ENCODE measurements at regions not wholly inside any gene's neighbourhood (a gene's known extent, or its start where the extent isn't known, plus 50 kb on each side); places are given as distances from the start of the nearest gene placed in this dataset.

DNA sequence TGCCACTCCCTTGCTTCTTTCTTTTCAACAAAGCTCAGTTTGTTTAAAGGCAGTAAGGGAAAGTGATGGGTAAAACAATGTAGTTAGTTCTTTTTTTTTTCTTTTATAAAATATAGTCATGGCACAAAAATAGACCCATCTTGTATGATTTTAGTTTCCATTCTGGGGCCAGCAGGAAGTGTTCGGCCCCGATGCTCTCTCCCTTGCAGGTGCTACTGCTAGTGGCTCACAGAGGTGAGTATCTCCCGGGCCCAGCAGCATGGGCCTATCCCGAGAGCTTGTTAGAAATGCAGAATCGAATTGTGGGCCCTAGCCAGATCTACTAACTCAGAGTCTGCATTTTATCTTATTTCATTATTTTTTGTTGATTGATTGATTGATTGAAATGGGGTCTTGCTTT, 78.7 kb downstream of the SYNE3 start:
- H3K4me1 Mint-ChIP-seq (ENCODE audit: low read depth): peaks cover 2% of the 10 kb centered on the region
- no peak overlapping the region for H3K4me3 Mint-ChIP-seq (ENCODE audit: low read depth)
- peaks cover 4% of the 10 kb centered on the region for H3K9me3 Mint-ChIP-seq
- no peak overlapping the region for H3K27ac Mint-ChIP-seq
- DNase-seq (ENCODE audit: low spot score): no peak
- intact Hi-C loops (cut with micrococcal nuclease): no loop called here
- H3K27me3 Mint-ChIP-seq (ENCODE audit: low read depth): no peaks in the 10 kb centered on the region
- H3K36me3 Mint-ChIP-seq (ENCODE audit: low read depth): peaks cover 86% of the 10 kb centered on the region

DNA sequence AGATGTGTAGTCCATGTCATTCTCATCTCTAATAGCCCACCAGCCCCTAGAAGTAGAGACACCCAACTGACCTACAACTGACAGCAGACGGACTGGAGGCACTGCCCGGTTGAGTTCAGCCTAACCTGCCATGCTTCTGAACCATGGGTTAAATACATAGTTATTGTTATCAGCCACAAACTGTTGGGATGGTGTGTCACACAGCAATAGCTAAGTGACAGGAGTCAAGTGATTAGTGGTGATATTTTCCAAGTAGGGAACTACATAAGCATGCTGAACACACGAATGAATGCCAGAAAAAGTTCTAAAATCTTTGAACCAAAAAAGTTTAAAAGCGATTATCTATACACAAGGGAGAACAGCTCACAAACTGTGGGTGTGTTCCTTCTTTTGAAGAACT, 80.1 kb downstream of the SYNE3 start:
- no peak for DNase-seq (ENCODE audit: low spot score)
- H3K4me1 Mint-ChIP-seq (ENCODE audit: low read depth): no peaks in the 10 kb centered on the region
- H3K4me3 Mint-ChIP-seq (ENCODE audit: low read depth): no peak overlapping the region
- H3K27me3 Mint-ChIP-seq (ENCODE audit: low read depth): no peaks in the 10 kb centered on the region
- H3K27ac Mint-ChIP-seq: no peak overlapping the region
- intact Hi-C loops (cut with micrococcal nuclease): no loop called here
- peaks cover 4% of the 10 kb centered on the region for H3K9me3 Mint-ChIP-seq
- H3K36me3 Mint-ChIP-seq (ENCODE audit: low read depth): peaks cover 86% of the 10 kb centered on the region

DNA sequence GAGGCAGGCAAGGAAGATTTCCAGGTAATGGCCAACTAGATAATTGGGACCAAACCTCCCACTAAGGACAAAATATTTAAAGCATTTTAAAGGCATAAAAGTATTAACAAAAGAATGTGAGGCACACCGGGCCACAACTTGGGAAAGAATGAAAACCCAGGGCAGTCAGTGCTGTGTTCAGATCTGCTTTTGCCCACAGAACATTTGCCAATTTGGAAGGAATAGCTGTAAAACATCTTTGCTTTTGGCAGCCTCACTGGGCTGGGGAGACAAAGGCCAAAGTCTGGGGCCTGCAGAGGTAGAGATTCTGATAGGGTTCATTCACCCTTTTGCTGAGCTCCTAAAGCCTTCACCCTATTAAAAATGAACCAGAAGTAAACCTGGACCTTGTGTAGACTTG, 82.3 kb downstream of the SYNE3 start:
- Mint-ChIP-seq H3K36me3 (ENCODE audit: low read depth) (peaks cover 73% of the 10 kb centered on the region), H3K27me3 (ENCODE audit: low read depth) (no peaks in the 10 kb centered on the region), H3K4me3 (ENCODE audit: low read depth) (no peak overlapping the region), H3K4me1 (ENCODE audit: low read depth) (no peaks in the 10 kb centered on the region), H3K9me3 (peaks cover 4% of the 10 kb centered on the region), H3K27ac (no peak overlapping the region)
- DNase-seq (ENCODE audit: low spot score): no peak
- intact Hi-C loops (cut with micrococcal nuclease): no loop called here

DNA sequence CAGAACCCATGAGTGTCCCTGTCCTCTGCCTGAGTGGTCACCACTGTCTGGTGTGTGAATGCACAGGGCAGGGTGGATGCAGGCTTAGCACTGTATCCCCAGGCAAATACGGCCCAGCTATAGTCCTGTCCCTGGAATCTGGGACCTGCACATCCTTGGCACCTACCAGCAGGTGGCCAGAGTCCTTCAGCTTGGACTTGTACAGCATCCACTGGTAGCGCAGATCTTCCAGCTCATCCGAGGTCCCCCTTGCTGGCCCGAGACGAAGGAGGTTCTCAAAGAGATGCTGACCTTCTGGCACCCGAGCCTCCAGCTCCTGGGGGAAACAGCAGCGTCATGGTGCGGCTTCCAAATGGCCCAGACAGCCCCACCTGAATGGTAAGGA, 83.4 kb downstream of the SYNE3 start:
- no peak overlapping the region for H3K4me3 Mint-ChIP-seq (ENCODE audit: low read depth)
- intact Hi-C loops (cut with micrococcal nuclease): no loop called here
- H3K4me1 Mint-ChIP-seq (ENCODE audit: low read depth): no peaks in the 10 kb centered on the region
- DNase-seq (ENCODE audit: low spot score): no peak
- peaks cover 66% of the 10 kb centered on the region for H3K36me3 Mint-ChIP-seq (ENCODE audit: low read depth)
- peaks cover 4% of the 10 kb centered on the region for H3K9me3 Mint-ChIP-seq
- H3K27ac Mint-ChIP-seq: no peak overlapping the region
- no peaks in the 10 kb centered on the region for H3K27me3 Mint-ChIP-seq (ENCODE audit: low read depth)

DNA sequence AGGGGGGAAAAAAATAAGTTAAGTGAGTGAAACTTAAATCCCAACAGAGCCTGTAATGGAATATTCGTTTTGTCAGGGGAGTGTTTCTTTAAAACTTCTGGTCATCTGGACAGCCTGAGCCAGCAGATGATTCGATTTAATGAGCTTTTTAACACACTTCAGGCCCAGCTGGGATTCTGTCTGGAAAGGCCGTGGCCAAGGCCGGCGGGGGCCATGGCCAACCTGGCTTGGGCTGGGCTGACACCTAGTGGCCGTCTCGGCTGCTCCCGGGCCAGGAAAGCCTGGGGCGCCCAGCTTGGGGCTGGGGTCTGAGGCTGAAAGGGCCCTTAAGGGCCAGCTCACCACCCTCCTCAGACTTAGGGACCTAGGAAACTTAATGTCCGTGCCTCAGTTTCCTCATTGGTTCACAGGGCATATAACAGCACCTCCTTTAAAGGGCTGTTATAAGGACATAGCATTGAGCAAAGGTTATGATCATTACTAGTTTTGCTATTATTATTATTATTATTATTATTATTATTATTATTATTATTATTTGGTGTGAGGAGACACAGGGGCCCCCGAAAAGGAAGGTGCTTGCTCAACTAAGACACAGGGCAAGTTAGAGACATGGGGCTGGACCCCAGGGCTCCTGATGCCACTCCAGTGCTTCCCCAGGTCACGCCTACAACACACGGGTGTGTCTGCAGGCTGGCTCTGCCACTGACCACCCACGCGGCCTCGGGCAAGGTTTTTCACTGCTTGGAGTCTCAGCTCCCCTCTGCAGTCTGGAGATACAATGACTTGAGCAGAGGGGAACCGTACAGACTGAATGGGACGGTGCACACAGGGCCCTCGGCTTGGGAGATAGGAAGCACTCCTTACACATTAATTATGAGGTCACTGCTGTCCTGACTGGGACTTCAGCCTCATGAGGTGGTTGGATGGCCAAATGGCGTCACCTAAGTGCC, 84.0 kb downstream of the SYNE3 start:
- DNase-seq (ENCODE audit: low spot score): no peak
- Mint-ChIP-seq H3K36me3 (ENCODE audit: low read depth) (peaks cover 66% of the 10 kb centered on the region), H3K27ac (no peak overlapping the region), H3K27me3 (ENCODE audit: low read depth) (no peaks in the 10 kb centered on the region), H3K4me3 (ENCODE audit: low read depth) (no peak overlapping the region), H3K9me3 (peaks cover 4% of the 10 kb centered on the region), H3K4me1 (ENCODE audit: low read depth) (no peaks in the 10 kb centered on the region)
- intact Hi-C loops (cut with micrococcal nuclease): no loop called here

DNA sequence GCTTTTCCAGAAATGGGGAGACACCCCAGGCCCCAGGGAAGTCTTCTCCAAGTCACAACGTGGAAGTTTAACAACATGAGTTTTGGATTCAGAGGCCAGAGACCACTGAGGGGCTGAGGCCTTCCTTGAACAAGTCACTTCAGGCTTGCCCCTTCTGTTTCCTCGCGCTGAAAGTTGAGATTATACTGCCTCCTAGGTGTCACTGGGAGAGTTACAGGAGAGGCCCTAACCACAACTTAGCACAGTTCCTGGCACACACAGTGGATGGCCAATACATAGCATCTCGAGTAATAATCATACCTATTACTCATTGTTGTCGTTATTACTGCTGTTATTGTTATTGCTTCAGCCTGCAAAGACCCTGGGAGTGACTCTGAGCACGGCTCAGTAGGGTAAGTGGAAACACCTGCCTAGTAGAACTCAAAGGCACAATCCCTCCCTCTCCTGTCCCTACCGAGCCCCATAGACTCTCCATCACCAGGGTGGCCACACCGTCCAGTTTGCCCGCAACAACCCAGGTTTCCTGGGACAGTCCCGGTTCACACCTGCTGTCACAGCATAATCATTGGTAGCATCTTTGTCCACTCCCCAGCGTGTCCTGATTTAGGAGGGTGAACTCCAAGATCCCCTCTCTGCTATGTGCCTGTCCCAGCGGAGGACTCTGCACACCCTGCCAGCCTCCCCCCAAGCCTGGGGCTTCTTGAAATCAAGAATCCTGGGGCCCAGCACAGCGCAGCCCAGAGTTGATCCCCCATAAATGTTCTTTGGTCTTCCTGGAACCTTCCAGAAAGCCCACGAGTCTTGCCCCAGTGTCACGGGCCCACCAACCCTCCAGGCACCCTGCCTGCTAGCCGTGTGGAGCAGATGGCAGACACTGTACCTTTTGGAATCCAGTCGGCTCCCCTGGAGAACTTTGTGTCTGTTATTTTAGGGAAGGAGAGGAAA, 85.0 kb downstream of the SYNE3 start:
- Mint-ChIP-seq H3K4me1 (ENCODE audit: low read depth) (no peaks in the 10 kb centered on the region), H3K4me3 (ENCODE audit: low read depth) (no peak overlapping the region), H3K9me3 (peaks cover 4% of the 10 kb centered on the region), H3K36me3 (ENCODE audit: low read depth) (peaks cover 57% of the 10 kb centered on the region), H3K27ac (no peak overlapping the region), H3K27me3 (ENCODE audit: low read depth) (no peaks in the 10 kb centered on the region)
- no peak for DNase-seq (ENCODE audit: low spot score)
- intact Hi-C loops (cut with micrococcal nuclease): no loop called here

DNA sequence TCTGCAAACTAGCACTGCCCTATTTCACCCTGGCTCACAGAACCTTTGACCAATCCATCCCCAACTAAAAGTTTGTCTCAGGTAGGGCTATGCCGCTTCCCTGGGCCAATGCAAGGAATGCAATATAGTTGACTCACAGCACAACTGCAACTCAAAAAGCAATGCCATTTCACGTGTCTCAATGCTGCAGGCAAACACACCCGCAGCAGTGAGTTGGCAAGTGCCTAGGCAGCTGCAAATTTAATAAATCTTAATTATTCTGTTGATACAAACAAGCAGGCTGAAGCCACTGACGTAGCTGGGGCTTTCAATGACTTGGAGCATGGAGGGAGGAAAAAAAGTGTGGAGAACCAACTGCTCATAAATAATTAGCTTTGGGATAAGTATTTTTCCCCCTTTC, 87.9 kb downstream of the SYNE3 start:
- H3K4me3 Mint-ChIP-seq (ENCODE audit: low read depth): no peak overlapping the region
- H3K36me3 Mint-ChIP-seq (ENCODE audit: low read depth): peaks cover 47% of the 10 kb centered on the region
- H3K27ac Mint-ChIP-seq: no peak overlapping the region
- no peaks in the 10 kb centered on the region for H3K9me3 Mint-ChIP-seq
- no peaks in the 10 kb centered on the region for H3K4me1 Mint-ChIP-seq (ENCODE audit: low read depth)
- DNase-seq (ENCODE audit: low spot score): no peak
- H3K27me3 Mint-ChIP-seq (ENCODE audit: low read depth): no peaks in the 10 kb centered on the region
- intact Hi-C loops (cut with micrococcal nuclease): no loop called here

DNA sequence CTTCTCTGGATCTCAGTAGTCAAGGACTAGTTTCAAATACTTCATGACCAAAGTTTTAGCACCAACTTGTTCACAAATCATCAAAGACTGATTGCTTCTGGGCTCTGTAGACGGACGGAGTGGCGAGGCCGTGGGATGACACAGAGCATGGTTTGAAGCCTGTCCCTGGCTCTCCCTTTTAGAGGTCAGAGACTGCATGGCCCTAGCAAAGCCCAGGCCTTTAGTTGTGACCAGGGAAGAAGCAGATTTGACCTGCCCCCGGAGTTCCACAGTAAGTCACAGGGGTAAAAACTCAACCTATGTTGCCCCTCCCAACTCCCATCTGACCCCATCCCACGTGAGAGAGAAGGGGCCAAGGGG, 90.4 kb downstream of the SYNE3 start:
- Mint-ChIP-seq H3K9me3 (no peaks in the 10 kb centered on the region), H3K27me3 (ENCODE audit: low read depth) (no peaks in the 10 kb centered on the region), H3K4me3 (ENCODE audit: low read depth) (no peak overlapping the region), H3K27ac (no peak overlapping the region), H3K36me3 (ENCODE audit: low read depth) (peaks cover 45% of the 10 kb centered on the region), H3K4me1 (ENCODE audit: low read depth) (no peaks in the 10 kb centered on the region)
- no peak for DNase-seq (ENCODE audit: low spot score)
- intact Hi-C loops (cut with micrococcal nuclease): no loop called here

DNA sequence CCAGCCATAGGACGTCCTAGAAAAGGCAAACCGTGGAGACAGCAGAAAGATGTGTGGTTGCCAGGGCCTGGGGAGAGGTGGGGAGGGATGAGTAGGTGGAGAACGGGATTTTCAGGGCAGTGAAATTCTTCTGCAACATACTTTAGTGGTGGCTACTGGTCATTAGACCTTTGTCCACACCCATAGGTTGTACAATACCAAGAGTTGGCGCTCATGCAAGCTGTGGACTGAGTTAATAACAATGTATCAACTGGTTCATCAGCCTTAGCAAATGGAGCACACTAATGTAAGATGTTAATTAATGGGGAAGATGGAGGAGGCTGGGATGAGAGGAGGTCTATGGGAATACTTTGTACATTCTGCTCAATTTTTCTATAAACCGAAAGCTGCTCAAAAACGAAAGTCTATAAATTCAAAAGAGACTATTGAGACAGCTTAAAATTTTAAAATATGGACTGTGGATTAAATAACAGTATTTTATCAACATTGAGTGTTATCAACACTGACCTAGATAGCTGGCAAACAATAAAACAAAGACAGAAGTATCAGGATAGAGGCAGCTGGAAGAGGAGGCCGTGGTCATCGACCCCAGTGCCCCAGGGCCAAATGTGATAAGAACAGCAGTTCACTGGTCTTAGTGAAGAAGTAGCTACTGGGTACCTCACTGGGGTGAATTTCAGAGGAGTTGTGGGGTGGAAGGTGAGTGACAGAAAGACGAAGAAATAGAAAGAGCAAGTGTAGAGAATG, 90.9 kb downstream of the SYNE3 start:
- H3K27ac Mint-ChIP-seq: no peak overlapping the region
- DNase-seq (ENCODE audit: low spot score): no peak
- H3K36me3 Mint-ChIP-seq (ENCODE audit: low read depth): peaks cover 51% of the 10 kb centered on the region
- no peaks in the 10 kb centered on the region for H3K9me3 Mint-ChIP-seq
- no peak overlapping the region for H3K4me3 Mint-ChIP-seq (ENCODE audit: low read depth)
- H3K4me1 Mint-ChIP-seq (ENCODE audit: low read depth): no peaks in the 10 kb centered on the region
- no peaks in the 10 kb centered on the region for H3K27me3 Mint-ChIP-seq (ENCODE audit: low read depth)
- intact Hi-C loops (cut with micrococcal nuclease): no loop called here

DNA sequence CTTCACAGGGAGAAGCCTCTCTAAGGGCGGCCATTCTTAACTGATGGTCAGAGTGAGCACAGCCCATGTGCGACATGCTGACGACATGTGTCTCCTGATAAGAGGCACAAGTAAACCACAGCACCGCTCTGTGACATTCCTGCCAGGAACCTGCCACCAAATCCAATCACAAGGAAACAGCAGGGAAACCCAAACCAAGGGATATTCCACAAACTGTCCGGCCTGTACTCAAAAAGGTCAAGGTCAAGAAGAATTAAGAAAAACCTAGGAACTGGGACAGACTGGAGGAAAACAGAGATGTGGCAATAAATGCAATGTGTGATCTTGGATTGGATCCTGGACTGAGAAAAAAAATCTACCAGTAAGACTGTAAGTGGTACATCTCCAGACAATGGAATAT, 91.9 kb downstream of the SYNE3 start:
- Mint-ChIP-seq H3K4me3 (ENCODE audit: low read depth) (no peak overlapping the region), H3K4me1 (ENCODE audit: low read depth) (no peaks in the 10 kb centered on the region), H3K27ac (no peak overlapping the region), H3K27me3 (ENCODE audit: low read depth) (no peaks in the 10 kb centered on the region), H3K9me3 (no peaks in the 10 kb centered on the region), H3K36me3 (ENCODE audit: low read depth) (peaks cover 61% of the 10 kb centered on the region)
- intact Hi-C loops (cut with micrococcal nuclease): no loop called here
- no peak for DNase-seq (ENCODE audit: low spot score)

DNA sequence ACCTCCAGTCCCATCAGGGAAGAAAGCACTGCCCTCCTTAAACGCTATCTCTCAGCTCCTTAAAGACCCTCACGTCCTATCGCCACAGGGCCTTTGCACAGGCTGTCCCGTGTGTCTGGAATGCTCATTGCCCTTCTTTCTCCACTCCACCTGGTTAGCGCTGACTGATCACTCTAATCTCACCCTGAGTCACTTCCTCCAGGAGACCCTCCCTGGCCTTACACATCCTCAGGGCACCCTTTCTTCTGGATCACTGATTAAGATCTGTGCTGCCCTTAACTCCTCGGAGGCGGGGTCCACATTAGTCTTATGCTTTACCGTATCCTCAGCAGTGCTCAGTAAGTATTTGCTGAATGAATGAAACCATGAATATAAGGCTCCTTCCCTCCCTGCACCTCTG, 94.7 kb downstream of the SYNE3 start:
- Mint-ChIP-seq H3K27me3 (ENCODE audit: low read depth) (no peaks in the 10 kb centered on the region), H3K36me3 (ENCODE audit: low read depth) (peaks cover 73% of the 10 kb centered on the region), H3K4me3 (ENCODE audit: low read depth) (no peak overlapping the region), H3K4me1 (ENCODE audit: low read depth) (no peaks in the 10 kb centered on the region), H3K27ac (no peak overlapping the region), H3K9me3 (no peaks in the 10 kb centered on the region)
- no peak for DNase-seq (ENCODE audit: low spot score)
- intact Hi-C loops (cut with micrococcal nuclease): no loop called here

DNA sequence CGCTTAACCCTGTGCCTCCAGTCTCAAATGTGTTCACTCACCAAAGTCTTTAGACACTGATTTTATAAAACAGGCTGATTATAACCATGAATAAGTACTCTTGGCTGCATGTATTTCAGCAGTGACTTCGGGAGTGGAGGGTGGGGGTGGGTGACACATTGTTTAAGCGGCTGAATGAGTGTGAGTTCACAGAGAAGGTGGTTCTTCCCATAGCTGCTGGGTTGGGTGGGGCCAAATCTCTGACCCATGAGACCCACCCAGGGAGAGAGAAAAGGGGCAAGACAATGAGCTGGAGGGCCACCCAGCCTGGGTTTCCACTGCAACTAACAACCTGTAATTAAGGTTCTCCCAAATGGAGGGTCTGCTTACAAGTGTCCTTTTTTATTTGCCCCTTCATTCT, 96.4 kb downstream of the SYNE3 start:
- Mint-ChIP-seq H3K4me3 (ENCODE audit: low read depth) (no peak overlapping the region), H3K27me3 (ENCODE audit: low read depth) (no peaks in the 10 kb centered on the region), H3K27ac (no peak overlapping the region), H3K4me1 (ENCODE audit: low read depth) (no peaks in the 10 kb centered on the region), H3K9me3 (no peaks in the 10 kb centered on the region), H3K36me3 (ENCODE audit: low read depth) (peaks cover 69% of the 10 kb centered on the region)
- intact Hi-C loops (cut with micrococcal nuclease): no loop called here
- no peak for DNase-seq (ENCODE audit: low spot score)
